Fibroblast of lung (primary cell): ENCODE measurements at regions not wholly inside any gene's neighbourhood (a gene's known extent, or its start where the extent isn't known, plus 50 kb on each side); places are given as distances from the start of the nearest gene placed in this dataset.

ENCODE experiments used
- DNase-seq, 2 donors: peaks; one replicate each; pipeline versions ENCODE4 v3.0.0 to v3.0.0-alpha.2; 2010; ENCODE audit warnings: low read depth in 2 of 2
- H2AFZ ChIP-seq: 2 replicates; pipeline ENCODE4 v1.5.1; 2012; ENCODE audit warnings: low read length, control low read depth, inconsistent platforms
- H3K27ac ChIP-seq: 2 replicates; pipeline ENCODE4 v1.5.1; 2011; ENCODE audit warnings: low read length, control low read depth; ENCODE audit not compliant: insufficient read depth
- H3K27me3 ChIP-seq: 2 replicates; pipeline ENCODE4 v1.5.1; 2011; ENCODE audit warnings: mild to moderate bottlenecking, low read length; ENCODE audit not compliant: control insufficient read depth, insufficient read depth
- H3K36me3 ChIP-seq: 2 replicates; pipeline ENCODE4 v1.5.1; 2011; ENCODE audit warnings: low read length; ENCODE audit not compliant: control insufficient read depth, insufficient read depth
- H3K4me1 ChIP-seq: 2 replicates; pipeline ENCODE4 v1.5.1; 2011; ENCODE audit warnings: low read length; ENCODE audit not compliant: control insufficient read depth, insufficient read depth; ENCODE audit errors: extremely low read depth
- H3K4me2 ChIP-seq: 2 replicates; pipeline ENCODE4 v1.5.1; 2011; ENCODE audit warnings: low read length, control low read depth; ENCODE audit not compliant: insufficient read depth; ENCODE audit errors: extremely low read depth
- H3K4me3 ChIP-seq, 4 experiments: fragments of 200-600 bp in 1 of 4; sonication (generic) in 1 of 4; replicated peaks in 1 of 4; 2 replicates each; pipeline ENCODE4 v1.5.1; 2011 to 2016; ENCODE audit warnings: low read length in 4 of 4, low read depth in 3 of 4, mild to moderate bottlenecking in 3 of 4, control low read depth in 2 of 4, inconsistent platforms in 1 of 4, mixed read lengths in 1 of 4; ENCODE audit not compliant: insufficient read depth in 1 of 4; ENCODE audit errors: control extremely low read depth in 1 of 4
- H3K79me2 ChIP-seq: 2 replicates; pipeline ENCODE4 v1.5.1; 2012; ENCODE audit warnings: mild to moderate bottlenecking, low read length, inconsistent platforms; ENCODE audit not compliant: control insufficient read depth, insufficient read depth
- H3K9ac ChIP-seq: 2 replicates; pipeline ENCODE4 v1.5.1; 2011; ENCODE audit warnings: mild to moderate bottlenecking, low read length, control low read depth; ENCODE audit not compliant: insufficient read depth
- H3K9me3 ChIP-seq: 2 replicates; pipeline ENCODE4 v1.5.1; 2012; ENCODE audit warnings: low read depth, low read length; ENCODE audit not compliant: control insufficient read depth, insufficient read depth
- H4K20me1 ChIP-seq: 2 replicates; pipeline ENCODE4 v1.5.1; 2011; ENCODE audit warnings: low read length; ENCODE audit not compliant: control insufficient read depth, insufficient read depth; ENCODE audit errors: extremely low read depth
- EZH2 ChIP-seq: IDR thresholded peaks from 2 replicates; pipeline ENCODE4 v1.5.1; 2012; ENCODE audit warnings: low read length, control low read depth, mild to moderate bottlenecking; ENCODE audit errors: missing control alignments
- TF ChIP-seq, protein P1 (sequence below), 2 donors: IDR thresholded peaks in 1 of 2; conservative IDR thresholded peaks in 1 of 2; 1 replicate in 1 of 2; 2 replicates in 1 of 2; pipeline ENCODE4 v1.5.1; 2011 to 2012; ENCODE audit warnings: low read length in 2 of 2, control low read depth in 1 of 2, inconsistent platforms in 1 of 2, low read depth in 1 of 2, mild to moderate bottlenecking in 1 of 2

DNA sequence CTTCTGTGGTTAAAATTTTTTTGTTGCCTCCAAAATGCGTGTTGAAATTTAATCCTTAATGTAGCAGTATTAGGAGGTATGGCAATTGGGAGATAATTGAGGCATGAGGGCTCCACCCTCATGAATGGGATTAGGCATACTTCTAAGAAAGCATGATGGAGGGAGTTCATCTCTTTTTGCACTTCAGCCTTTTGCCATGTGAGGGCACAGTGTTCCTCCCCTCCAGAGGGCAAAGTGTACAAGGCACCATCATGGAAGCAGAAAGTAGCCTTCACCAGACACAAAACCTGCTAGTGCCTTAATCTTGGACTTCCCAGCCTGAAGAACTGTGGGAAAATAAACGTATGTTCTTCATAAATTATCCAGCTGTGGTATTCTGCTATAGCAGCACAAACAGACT lies 429.5 kb downstream of the ZIC1 start:
- H3K27me3 ChIP-seq, result no peaks in the 10 kb centered on the region

DNA sequence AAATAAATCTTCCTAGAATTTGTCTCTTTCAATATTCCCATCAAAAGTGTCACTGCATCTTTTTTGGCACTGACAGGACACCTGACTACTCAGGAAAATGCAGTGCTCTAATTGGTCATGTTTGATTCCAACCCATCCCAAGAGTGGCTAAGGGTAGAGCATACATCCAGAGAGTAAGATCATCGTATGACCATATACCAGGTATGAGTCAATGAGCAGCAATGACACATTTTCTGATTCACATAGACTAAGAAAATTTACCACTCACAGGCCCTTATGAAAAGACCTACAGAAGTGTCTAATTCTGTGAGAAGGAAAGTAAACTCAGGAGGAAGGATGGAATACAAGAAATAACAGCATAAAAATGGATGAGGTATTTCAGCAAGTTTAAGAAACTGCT lies 434.2 kb downstream of the ZIC1 start:
- no peak overlapping the region for H3K4me3 ChIP-seq
- no peak overlapping the region for H3K4me2 ChIP-seq
- no peak overlapping the region for H3K9ac ChIP-seq
- H3K4me1 ChIP-seq, result no peaks in the 10 kb centered on the region
- TF ChIP-seq, protein P1, sequence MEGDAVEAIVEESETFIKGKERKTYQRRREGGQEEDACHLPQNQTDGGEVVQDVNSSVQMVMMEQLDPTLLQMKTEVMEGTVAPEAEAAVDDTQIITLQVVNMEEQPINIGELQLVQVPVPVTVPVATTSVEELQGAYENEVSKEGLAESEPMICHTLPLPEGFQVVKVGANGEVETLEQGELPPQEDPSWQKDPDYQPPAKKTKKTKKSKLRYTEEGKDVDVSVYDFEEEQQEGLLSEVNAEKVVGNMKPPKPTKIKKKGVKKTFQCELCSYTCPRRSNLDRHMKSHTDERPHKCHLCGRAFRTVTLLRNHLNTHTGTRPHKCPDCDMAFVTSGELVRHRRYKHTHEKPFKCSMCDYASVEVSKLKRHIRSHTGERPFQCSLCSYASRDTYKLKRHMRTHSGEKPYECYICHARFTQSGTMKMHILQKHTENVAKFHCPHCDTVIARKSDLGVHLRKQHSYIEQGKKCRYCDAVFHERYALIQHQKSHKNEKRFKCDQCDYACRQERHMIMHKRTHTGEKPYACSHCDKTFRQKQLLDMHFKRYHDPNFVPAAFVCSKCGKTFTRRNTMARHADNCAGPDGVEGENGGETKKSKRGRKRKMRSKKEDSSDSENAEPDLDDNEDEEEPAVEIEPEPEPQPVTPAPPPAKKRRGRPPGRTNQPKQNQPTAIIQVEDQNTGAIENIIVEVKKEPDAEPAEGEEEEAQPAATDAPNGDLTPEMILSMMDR (conservative IDR thresholded peaks at IDR 0.05 in 1 of 2, IDR thresholded peaks at IDR 0.05 in 1 of 2; ENCODE audit: low read depth in 1 of 2, low read length in 2 of 2), result no peak
- TF ChIP-seq EZH2, result no peak
- no peaks in the 10 kb centered on the region for H3K36me3 ChIP-seq
- DNase-seq, result peak in 1 of 2 donors; percentile 7
- H3K79me2 ChIP-seq, result no peaks in the 10 kb centered on the region
- no peak overlapping the region for H3K27ac ChIP-seq
- H4K20me1 ChIP-seq, result no peaks in the 10 kb centered on the region
- H3K27me3 ChIP-seq, result no peaks in the 10 kb centered on the region
- H2AFZ ChIP-seq, result no peak overlapping the region
- H3K9me3 ChIP-seq, result no peaks in the 10 kb centered on the region

More for the DNA sequence above, 429.5 kb downstream of the ZIC1 start:
- Histone ChIP-seq H3K9ac (no peak overlapping the region), H3K36me3 (no peaks in the 10 kb centered on the region), H3K27ac (no peak overlapping the region), H3K4me2 (no peak overlapping the region), H3K4me3 (no peak overlapping the region), H3K9me3 (no peaks in the 10 kb centered on the region), H3K4me1 (no peaks in the 10 kb centered on the region), H2AFZ (no peak overlapping the region), H4K20me1 (no peaks in the 10 kb centered on the region), H3K79me2 (no peaks in the 10 kb centered on the region)
- no peak for TF ChIP-seq EZH2
- TF ChIP-seq, protein P1 (conservative IDR thresholded peaks at IDR 0.05 in 1 of 2, IDR thresholded peaks at IDR 0.05 in 1 of 2; ENCODE audit: low read depth in 1 of 2, low read length in 2 of 2), result peak; percentile 10 to 18
- peak in 1 of 2 donors; percentile 5 for DNase-seq

- H3K27ac ChIP-seq, result no peak overlapping the region
- no peaks in the 10 kb centered on the region for H3K27me3 ChIP-seq
- no peaks in the 10 kb centered on the region for H3K4me1 ChIP-seq
- H4K20me1 ChIP-seq, result no peaks in the 10 kb centered on the region
- H3K9ac ChIP-seq, result no peak overlapping the region
- no peak overlapping the region for H2AFZ ChIP-seq
- no peaks in the 10 kb centered on the region for H3K9me3 ChIP-seq
- no peak for TF ChIP-seq EZH2
- TF ChIP-seq, protein P1 (conservative IDR thresholded peaks at IDR 0.05 in 1 of 2, IDR thresholded peaks at IDR 0.05 in 1 of 2; ENCODE audit: low read depth in 1 of 2, low read length in 2 of 2), result no peak
- no peak for DNase-seq
- H3K4me3 ChIP-seq, result no peak overlapping the region
- no peaks in the 10 kb centered on the region for H3K36me3 ChIP-seq
- no peak overlapping the region for H3K4me2 ChIP-seq
- H3K79me2 ChIP-seq, result no peaks in the 10 kb centered on the region
Measured at GRCh38 chr3:147846293-147846692, 437.1 kb downstream of the ZIC1 start.
